T-helper 17 cell (primary cell): ENCODE measurements at regions not wholly inside any gene's neighbourhood (a gene's known extent, or its start where the extent isn't known, plus 50 kb on each side); places are given as distances from the start of the nearest gene placed in this dataset.
"Not testable (repeated sequence)": the region's sequence is repeated elsewhere in the genome, so short reads cannot be mapped to it uniquely, and the experiment has no call there.

Source experiments
- ATAC-seq: fragments of 150-1000 bp; cut with Tn5 transposase; 2 replicates; pipeline ENCODE4 v1.10.0; 2021; ENCODE audit warnings: mild to moderate bottlenecking, moderate library complexity
- DNase-seq, 3 donors: peaks; one replicate each; pipeline versions ENCODE4 v3.0.0 to v3.0.0-alpha.2; 2020 to 2021
- H3K9me3 ChIP-seq: one replicate; pipeline ENCODE4 v1.7.0; 2013; ENCODE audit warnings: low read length, mild to moderate bottlenecking; ENCODE audit not compliant: control insufficient read depth, poor library complexity, severe bottlenecking
- H3K27ac Mint-ChIP-seq: one replicate; pipeline ENCODE4 v1.8.0; 2022; ENCODE audit warnings: mild to moderate bottlenecking, moderate library complexity, mixed read lengths
- H3K27me3 Mint-ChIP-seq: one replicate; pipeline ENCODE4 v1.8.0; 2022; ENCODE audit warnings: mixed read lengths
- H3K36me3 Mint-ChIP-seq: one replicate; pipeline ENCODE4 v1.8.0; 2022; ENCODE audit warnings: low read depth, mixed read lengths
- H3K4me1 Mint-ChIP-seq: one replicate; pipeline ENCODE4 v1.8.0; 2022; ENCODE audit warnings: mild to moderate bottlenecking, mixed read lengths
- H3K4me3 Mint-ChIP-seq: one replicate; pipeline ENCODE4 v1.8.0; 2022; ENCODE audit warnings: mild to moderate bottlenecking, moderate library complexity, mixed read lengths

DNA sequence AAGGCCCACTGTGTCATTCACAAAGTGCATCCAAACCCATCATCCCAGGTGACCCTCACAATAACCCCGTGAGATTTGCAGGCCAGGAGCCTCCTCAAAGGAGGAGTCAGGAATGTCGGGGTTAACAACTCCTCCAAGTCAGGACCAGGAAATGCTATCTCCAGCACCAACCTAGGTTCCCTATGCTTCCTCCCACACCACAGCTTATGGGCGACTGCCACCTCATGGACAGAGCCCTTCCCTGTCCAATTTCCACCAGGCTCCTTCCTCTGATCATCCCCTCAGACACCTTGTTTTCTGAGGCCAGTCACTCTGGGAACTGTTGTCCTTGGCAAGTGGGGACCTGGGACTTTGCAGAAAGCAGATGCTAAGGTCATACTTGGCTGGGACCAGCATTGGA, 77.8 kb downstream of the LIMS3 start:
- H3K27ac Mint-ChIP-seq, H3K4me3 Mint-ChIP-seq, H3K4me1 Mint-ChIP-seq, H3K27me3 Mint-ChIP-seq, H3K9me3 ChIP-seq, H3K36me3 Mint-ChIP-seq, ATAC-seq, DNase-seq: not testable (repeated sequence)

DNA sequence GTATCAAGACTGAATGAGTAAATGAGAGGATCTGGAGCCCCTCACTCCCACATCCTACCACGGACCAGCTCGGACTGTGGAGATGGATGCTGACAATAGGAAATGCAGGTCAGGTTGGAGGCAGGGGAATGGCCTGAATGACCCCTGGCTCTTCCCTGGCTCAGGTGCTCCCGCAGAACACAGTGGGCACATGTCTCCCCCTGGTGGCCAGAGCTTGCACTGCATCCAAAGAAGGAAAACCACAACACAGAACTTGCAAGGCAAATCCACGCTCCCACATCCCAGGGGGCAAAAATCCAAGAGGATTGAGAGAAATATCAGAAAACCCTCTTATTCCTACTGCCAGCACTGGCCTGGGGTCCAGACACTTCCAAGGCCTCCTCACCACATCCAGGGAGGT, 82.3 kb downstream of the LIMS3 start:
- not testable (repeated sequence) for H3K4me1 Mint-ChIP-seq, H3K27ac Mint-ChIP-seq, H3K9me3 ChIP-seq, H3K27me3 Mint-ChIP-seq, H3K4me3 Mint-ChIP-seq, DNase-seq, H3K36me3 Mint-ChIP-seq
- peak; percentile 72 for ATAC-seq

DNA sequence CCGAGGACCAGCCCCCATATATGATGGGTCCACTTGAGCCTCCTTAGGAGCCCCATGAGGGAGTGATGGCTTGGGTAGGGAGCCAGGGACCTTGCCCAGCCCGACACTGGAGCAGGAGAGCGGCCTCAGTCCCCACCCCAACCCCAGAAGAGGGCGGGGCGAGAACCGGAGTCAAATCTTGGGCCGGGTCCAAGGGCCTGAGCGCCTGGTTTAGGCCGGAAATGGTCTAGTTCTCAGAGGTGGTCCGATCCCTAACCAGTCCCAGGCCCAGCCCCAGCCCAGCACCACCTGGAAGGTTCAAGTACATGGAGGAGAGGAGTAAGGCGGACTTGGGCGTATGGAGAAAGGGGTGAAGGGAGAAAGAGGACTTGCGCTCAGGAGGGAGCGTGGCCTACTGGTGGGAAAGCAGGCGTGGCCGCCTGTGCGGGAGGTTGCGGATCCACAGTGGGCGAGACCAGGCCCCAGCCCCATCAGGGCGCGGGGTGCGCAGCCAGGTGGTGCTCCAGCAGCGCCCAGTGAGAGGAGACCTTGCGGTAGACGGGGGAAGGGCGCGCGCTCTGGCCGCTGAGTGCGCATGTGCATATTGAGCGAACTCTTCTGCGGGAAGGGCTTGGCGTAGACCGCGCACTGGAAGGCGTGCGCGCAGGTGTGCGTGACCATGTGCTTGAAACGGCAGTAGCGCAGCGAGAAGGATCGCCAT, 88.1 kb downstream of the LIMS3 start:
- not testable (repeated sequence) for H3K4me3 Mint-ChIP-seq, H3K9me3 ChIP-seq, H3K27ac Mint-ChIP-seq, H3K27me3 Mint-ChIP-seq, H3K4me1 Mint-ChIP-seq, DNase-seq, H3K36me3 Mint-ChIP-seq
- peak; percentile 19 for ATAC-seq

DNA sequence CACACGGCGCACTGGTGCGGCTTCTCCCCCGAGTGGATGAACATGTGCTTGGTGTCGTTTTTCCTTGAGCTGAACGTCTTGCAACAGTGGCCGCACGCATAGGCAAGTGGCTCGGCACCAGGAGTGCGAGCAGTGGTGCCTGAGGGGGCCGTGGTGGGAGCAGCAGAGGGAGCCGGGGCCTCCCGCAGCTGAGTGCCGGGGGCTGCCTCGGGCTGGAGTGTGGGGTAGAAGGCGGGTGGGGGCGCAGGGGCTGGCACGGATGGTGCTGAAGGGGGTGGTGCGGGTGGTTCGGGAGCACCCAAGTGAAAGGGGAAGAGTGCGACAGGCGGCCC, 88.6 kb downstream of the LIMS3 start:
- H3K27me3 Mint-ChIP-seq, H3K36me3 Mint-ChIP-seq, H3K4me1 Mint-ChIP-seq, ATAC-seq, H3K4me3 Mint-ChIP-seq, H3K27ac Mint-ChIP-seq, H3K9me3 ChIP-seq, DNase-seq: not testable (repeated sequence)

DNA sequence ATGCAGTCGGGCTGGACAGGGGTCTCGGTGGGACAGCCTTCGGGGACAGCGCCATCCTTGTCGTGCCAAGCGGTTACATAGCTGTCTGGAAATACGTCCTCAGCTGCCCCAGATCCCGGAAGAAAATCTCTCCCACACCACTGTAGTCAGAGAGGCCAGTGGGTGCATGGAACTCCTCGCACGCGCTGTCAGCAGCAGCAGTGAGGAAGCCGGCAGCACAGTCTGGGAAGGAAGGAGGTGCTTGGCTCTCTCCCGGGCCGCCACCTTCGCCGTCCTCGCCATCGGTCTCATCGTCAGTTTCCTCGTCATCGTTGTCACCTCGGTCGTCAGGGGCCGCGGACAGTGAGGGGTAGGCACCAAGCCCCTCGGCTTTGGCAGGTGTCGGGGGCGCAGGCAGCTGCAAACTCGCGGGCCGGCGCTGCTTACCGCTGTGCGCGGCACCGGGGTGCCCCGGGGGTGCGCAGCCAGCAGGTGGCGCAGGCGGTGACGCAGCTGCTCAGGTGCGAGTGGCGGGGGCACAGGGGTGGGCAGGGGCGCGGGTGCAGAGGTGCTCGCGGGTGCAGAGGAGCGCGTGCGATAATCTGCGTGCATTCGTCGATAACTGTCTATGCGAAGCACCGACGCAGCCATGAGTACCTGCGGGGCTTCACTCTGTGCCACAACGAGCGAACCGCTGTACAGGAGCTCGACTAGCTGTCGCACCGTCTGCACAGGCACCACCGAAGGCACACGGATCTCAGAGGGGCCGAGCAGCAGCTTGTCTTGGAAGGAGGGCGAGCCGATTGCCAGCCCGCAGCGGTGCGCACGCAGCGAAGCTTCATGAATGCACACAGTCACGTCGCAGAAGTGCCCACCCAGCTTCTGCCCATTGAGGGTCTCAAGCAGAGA, 89.2 kb downstream of the LIMS3 start:
- not testable (repeated sequence) for H3K4me3 Mint-ChIP-seq, H3K9me3 ChIP-seq, H3K27ac Mint-ChIP-seq, DNase-seq, H3K4me1 Mint-ChIP-seq, H3K27me3 Mint-ChIP-seq, H3K36me3 Mint-ChIP-seq
- ATAC-seq, result peak; percentile 93

DNA sequence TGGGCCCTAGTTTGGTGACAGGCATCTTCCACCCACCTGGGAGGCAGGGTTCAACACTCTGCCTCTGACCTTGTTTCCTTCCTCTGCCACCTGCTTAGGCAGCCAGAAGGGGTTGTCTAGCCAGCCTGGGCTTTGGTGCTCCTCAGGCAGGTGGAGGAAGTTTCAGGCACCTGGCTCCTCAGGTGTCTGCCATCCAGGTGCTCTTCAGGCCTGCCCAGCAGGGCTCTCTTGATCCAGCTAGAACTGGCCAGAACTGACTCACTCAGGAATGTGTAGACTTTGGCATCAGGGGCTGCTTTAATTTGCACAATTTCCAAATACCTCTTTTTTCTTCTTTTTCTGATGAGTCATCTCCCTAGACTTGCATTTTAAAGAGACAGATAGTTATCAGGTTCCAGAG, 100.9 kb downstream of the LIMS3 start:
- H3K36me3 Mint-ChIP-seq, H3K4me3 Mint-ChIP-seq, DNase-seq, H3K9me3 ChIP-seq, H3K4me1 Mint-ChIP-seq, ATAC-seq, H3K27me3 Mint-ChIP-seq, H3K27ac Mint-ChIP-seq: not testable (repeated sequence)

DNA sequence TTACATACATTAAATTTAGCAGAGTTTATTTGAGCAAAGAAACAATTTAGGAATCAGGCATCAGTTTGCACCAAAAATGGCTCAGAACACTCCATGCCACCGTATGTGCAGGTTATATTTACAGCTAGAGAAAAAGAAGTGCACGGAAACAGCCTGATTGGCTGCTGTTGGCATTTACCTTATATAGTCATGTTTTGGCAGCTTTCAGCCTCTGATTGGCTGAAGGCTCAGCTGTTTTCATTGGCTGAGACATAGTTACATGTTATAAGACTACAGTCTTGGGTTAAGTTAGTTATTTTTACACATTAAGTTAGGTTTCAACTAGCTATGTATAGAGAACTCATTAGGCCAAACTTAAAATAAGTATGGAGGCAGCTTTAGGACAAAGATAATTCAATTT, 104.0 kb downstream of the LIMS3 start:
- DNase-seq, H3K4me3 Mint-ChIP-seq, H3K36me3 Mint-ChIP-seq, H3K27me3 Mint-ChIP-seq, H3K4me1 Mint-ChIP-seq, ATAC-seq, H3K9me3 ChIP-seq, H3K27ac Mint-ChIP-seq: not testable (repeated sequence)

DNA sequence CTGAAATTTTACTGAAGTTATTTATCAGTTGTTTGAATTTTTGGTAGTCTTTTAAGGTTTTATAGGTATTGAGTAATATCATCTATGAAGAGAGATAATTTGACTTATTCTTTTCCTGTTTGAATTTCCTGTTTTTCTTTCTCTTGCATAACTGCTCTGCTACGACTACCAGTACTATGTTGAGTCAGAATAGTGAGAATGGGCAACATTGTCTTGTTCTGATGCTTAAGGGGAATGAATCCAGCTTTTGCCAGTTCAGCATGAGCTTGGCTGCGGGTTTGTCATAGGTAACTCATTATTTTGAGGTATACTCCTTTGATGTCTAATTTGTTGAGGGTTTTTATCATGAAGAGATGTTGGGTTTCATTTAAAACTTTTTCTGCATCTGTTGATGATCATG, 102.2 kb downstream of the MALL start:
- not testable (repeated sequence) for H3K36me3 Mint-ChIP-seq, H3K27ac Mint-ChIP-seq, H3K27me3 Mint-ChIP-seq, H3K9me3 ChIP-seq, H3K4me1 Mint-ChIP-seq, DNase-seq, H3K4me3 Mint-ChIP-seq, ATAC-seq

DNA sequence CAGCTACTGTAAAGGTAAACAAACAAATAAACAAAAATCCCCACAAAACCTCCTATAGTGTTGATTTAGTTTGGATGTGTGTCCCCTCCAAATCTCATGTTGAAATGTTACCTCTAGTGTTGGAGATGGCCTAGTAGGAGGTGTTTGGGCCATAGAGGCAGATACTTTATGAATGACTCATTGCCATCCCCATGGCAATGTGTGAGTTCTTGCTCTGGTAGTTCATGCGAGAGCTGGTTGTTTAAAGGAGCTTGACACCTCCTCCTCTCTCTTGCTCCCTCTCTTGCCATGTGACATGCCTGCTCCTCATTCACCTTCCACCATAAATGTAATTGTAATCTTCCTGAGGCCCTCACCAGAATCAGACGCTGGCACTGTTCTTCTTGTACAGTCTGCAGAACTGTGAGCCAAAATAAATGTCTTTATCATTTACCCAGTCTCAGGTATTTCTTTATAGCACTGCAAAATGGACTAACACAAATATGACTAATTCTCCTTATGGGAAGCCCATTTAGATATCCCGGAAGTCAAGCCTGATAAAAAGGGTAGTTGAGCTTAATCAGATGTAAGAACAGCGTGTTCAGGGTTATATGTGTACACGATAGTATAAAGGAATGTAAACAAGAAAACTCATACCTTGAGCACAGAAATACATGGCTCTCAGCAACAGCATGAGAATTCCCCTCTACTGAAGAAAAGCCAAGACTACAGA, 99.1 kb downstream of the MALL start:
- not testable (repeated sequence) for H3K36me3 Mint-ChIP-seq, DNase-seq, H3K4me3 Mint-ChIP-seq, ATAC-seq, H3K9me3 ChIP-seq, H3K27me3 Mint-ChIP-seq, H3K27ac Mint-ChIP-seq, H3K4me1 Mint-ChIP-seq

DNA sequence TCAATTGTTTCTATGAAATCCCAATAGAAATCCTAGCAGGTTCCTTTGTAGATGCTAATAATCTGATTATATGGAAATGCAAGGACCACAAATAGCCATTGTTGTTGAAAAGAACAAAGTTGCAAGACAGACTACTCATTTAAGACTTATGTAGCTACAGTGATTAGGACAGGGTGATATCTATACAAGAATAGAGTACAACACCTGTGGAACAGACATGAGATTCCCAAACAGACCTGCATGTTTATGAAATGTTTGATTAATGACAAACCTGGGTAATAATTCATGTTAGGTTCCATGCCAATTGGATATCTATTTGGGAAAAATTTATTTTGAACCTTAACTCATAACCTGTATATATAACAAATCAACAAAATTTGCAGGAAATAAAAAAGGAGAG, 95.4 kb downstream of the MALL start:
- not testable (repeated sequence) for H3K9me3 ChIP-seq, H3K27ac Mint-ChIP-seq, H3K36me3 Mint-ChIP-seq, DNase-seq, H3K27me3 Mint-ChIP-seq, H3K4me1 Mint-ChIP-seq, H3K4me3 Mint-ChIP-seq, ATAC-seq

DNA sequence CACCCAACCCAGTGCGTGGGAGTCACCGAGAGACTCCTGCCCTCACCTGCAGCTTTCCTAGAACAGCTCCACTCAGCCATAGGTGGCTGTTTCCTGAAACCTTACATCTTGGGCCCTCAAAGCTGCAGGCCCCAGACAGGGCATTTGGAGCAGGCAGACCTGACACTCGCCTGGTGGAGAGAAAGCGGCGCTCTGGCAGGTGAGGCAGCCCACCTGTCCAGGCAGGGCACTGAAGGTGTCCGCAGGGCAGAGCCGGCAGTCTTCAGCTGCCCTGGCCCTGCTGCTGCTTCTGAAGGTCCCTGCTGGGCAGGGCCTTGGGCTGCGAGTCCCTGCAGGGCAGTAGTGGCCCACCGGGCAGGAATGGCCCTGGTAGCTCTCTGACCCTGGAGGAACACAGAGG, 93.3 kb downstream of the MALL start:
- H3K36me3 Mint-ChIP-seq, H3K27me3 Mint-ChIP-seq, DNase-seq, ATAC-seq, H3K27ac Mint-ChIP-seq, H3K9me3 ChIP-seq, H3K4me1 Mint-ChIP-seq, H3K4me3 Mint-ChIP-seq: not testable (repeated sequence)

DNA sequence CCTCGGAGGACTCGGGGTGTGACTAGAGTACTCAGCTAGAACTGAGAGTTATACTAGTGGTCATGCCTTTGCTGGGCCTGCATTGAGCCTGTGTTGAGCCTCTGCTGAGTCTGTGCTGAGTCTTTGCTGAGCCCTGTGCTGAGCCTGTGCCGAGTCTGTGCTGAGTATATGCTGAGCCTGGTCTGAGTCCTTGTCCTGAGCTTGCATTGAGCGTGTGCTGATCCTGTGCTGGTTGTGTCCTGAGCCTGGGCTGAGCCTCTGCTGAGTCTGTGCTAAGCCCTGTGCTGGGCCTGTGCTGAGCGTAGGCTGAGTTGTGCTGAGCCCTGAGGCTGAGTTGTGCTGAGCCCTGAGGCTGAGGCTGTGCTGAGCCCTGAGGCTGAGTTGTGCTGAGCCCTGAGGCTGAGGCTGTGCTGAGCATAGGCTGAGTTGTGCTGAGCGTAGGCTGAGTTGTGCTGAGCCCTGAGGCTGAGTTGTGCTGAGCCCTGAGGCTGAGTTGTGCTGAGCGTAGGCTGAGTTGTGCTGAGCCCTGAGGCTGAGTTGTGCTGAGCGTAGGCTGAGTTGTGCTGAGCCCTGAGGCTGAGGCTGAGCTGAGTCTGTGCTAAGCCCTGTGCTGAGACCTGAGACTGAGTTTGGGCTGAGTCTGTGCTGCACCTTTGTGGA, 89.4 kb downstream of the MALL start:
- not testable (repeated sequence) for H3K9me3 ChIP-seq, DNase-seq, H3K4me1 Mint-ChIP-seq, H3K27ac Mint-ChIP-seq, H3K27me3 Mint-ChIP-seq, H3K4me3 Mint-ChIP-seq, ATAC-seq, H3K36me3 Mint-ChIP-seq

DNA sequence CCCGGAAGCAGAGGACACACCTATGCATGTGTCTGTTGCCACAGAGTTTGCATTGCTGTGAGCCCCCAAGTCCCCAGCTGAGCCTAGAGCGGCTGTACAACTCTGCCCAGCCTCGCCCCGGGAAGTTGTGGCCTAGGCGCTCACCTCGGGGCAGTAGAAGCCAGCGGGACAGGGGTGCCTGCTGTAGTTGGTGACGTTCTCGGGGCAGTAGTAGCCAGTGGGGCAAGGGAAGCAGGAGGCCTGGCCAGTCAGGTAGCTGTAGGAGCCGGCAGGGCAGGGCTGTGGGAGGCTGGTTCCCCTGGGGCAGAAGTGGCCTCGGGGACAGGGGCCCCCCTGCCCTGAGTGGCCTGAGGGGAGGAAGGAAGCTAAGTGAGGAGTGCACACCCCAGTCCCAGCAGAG, 87.2 kb downstream of the MALL start:
- H3K27ac Mint-ChIP-seq, H3K4me1 Mint-ChIP-seq, H3K9me3 ChIP-seq, H3K36me3 Mint-ChIP-seq, ATAC-seq, DNase-seq, H3K4me3 Mint-ChIP-seq, H3K27me3 Mint-ChIP-seq: not testable (repeated sequence)
